Spleen (tissue), 7 donors: ENCODE measurements at regions not wholly inside any gene's neighbourhood (a gene's known extent, or its start where the extent isn't known, plus 50 kb on each side); places are given as distances from the start of the nearest gene placed in this dataset.

Experiments used
- CTCF ChIP-seq, 11 experiments: fragments of 200-600 bp in 7 of 11; fragments of 450-650 bp in 4 of 11; sonication (generic) in 4 of 11; IDR thresholded peaks in 8 of 11; conservative IDR thresholded peaks in 3 of 11; 1 replicate in 7 of 11; 2 replicates in 4 of 11; pipeline versions ENCODE4 v1.4.0 to v1.8.0; 2016 to 2021; ENCODE audit warnings: antibody characterized with exemption in 11 of 11, inconsistent platforms in 4 of 11, mild to moderate bottlenecking in 1 of 11
- POLR2A ChIP-seq, 3 donors: fragments of 450-650 bp; IDR thresholded peaks; one replicate each; pipeline ENCODE4 v1.5.1; 2017; ENCODE audit warnings: antibody characterized with exemption in 3 of 3, mild to moderate bottlenecking in 1 of 3
- donor health status: DM: no; HTN: no; CAD: no; lungs with moderate emphysema.
- donor health status: DM: no; HTN: no; CAD: no.
- donor health status: DM: no; HTN: no; CAD: no.

GRCh38 chr16:9412031-9412914, 320.8 kb downstream of the HAPSTR1 start:
- no peak for TF ChIP-seq CTCF (IDR thresholded peaks at IDR 0.05 in 8 of 11, conservative IDR thresholded peaks at IDR 0.05 in 3 of 11)
- TF ChIP-seq POLR2A (IDR thresholded peaks at IDR 0.05), result no peak
